ENCODE measurements at regions not wholly inside any gene's neighbourhood (a gene's known extent, or its start where the extent isn't known, plus 50 kb on each side); places are given as distances from the start of the nearest gene placed in this dataset.

DNA sequence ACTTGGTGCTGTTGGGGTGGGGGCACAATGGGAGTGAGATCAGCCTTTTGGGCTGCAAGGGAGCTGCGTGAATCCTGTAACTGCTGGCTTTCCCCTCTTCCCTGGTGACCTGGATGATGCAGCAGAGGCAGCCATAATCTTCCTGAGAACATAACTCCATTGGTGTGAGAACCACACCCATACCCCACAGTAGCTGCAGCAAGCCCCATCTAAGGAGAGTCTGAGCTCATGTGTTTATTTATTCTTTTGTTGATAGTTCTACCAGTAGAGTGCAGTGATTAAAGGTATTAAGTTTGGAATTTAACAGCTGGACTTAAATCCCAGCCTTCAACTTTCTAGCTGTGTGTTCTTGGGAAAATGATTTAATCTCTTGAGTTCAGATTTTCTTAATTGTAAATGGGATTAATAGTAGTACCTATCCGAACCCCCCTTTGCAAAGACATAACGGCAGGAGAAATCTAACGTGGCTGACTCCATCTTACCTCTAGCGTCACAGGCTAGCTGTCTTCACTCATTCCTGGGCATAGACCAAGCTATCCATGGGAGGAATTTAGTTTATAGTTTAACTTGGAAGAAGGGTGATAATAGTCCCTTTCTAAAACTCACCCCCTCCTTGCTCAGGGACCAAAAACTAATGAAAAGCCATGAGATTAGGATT is 385.0 kb upstream of the DDI1 start:
- H3K4me3 ChIP-seq (replicated peaks; ENCODE audit: low read depth, low read length): no peak overlapping the region

GRCh38 chr11:103652013-103652412 is 384.4 kb upstream of the DDI1 start:
- no peak for DNase-seq (ENCODE audit: extremely low read depth, low read depth)
- no peak overlapping the region for H3K4me3 ChIP-seq (replicated peaks; ENCODE audit: low read depth, low read length)
- TF ChIP-seq CTCF (IDR thresholded peaks at IDR 0.05; ENCODE audit: low read depth, low read length, missing control alignments): no peak

More for the DNA sequence above, 385.0 kb upstream of the DDI1 start:
- no peak for DNase-seq (ENCODE audit: extremely low read depth, low read depth)
- TF ChIP-seq CTCF (IDR thresholded peaks at IDR 0.05; ENCODE audit: low read depth, low read length, missing control alignments): no peak

DNA sequence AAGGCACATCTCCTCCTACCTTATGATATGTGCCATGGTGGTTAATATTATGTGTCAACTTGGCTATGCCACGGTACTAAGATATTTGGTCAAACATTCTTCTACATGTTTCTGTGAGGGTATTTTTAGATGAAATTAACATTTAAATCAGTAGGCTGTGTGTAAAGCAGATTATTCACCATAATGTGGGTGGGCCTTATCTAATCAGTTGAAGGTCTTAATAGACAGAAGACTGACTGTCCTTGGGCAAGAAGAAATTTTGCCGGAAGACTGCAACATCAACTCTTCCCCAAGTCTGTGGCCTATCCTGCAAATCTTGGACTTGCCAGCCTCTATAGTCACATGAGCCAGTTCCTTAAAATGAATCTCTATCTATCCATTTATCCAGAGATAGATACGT is 380.1 kb upstream of the DDI1 start:
- no peak overlapping the region for H3K4me3 ChIP-seq (replicated peaks; ENCODE audit: low read depth, low read length)
- TF ChIP-seq CTCF (IDR thresholded peaks at IDR 0.05; ENCODE audit: low read depth, low read length, missing control alignments): no peak
- DNase-seq (ENCODE audit: extremely low read depth, low read depth): no peak

DNA sequence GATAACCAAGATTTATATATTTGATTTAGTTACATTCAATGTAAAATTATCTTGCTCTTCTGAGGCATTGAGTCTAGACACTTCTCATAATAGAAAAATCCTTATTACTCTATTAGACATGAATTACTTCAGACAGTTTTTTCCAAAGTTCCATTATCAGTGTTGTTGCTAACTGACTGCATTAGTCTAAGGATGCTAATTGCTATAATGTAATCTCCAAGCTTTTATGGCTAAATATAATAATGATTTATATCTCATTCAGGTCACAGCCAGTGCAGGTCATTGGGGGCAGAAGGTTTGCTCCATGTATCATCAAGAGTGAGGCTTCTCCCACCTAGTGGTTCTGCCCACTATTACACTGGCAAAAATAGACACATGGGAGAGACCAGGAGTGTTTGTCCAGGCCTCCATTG is 377.2 kb upstream of the DDI1 start:
- DNase-seq (ENCODE audit: extremely low read depth, low read depth): no peak
- H3K4me3 ChIP-seq (replicated peaks; ENCODE audit: low read depth, low read length): no peak overlapping the region
- peak; percentile 42 for TF ChIP-seq CTCF (IDR thresholded peaks at IDR 0.05; ENCODE audit: low read depth, low read length, missing control alignments)

- H3K4me3 ChIP-seq (replicated peaks; ENCODE audit: low read depth, low read length): no peak overlapping the region
- TF ChIP-seq CTCF (IDR thresholded peaks at IDR 0.05; ENCODE audit: low read depth, low read length, missing control alignments): no peak
- DNase-seq (ENCODE audit: extremely low read depth, low read depth): no peak
Observed at GRCh38 chr11:103659743-103660142, 376.7 kb upstream of the DDI1 start.

GRCh38 chr11:103661185-103661584 is 375.3 kb upstream of the DDI1 start:
- DNase-seq (ENCODE audit: extremely low read depth, low read depth): no peak
- no peak for TF ChIP-seq CTCF (IDR thresholded peaks at IDR 0.05; ENCODE audit: low read depth, low read length, missing control alignments)
- no peak overlapping the region for H3K4me3 ChIP-seq (replicated peaks; ENCODE audit: low read depth, low read length)

DNA sequence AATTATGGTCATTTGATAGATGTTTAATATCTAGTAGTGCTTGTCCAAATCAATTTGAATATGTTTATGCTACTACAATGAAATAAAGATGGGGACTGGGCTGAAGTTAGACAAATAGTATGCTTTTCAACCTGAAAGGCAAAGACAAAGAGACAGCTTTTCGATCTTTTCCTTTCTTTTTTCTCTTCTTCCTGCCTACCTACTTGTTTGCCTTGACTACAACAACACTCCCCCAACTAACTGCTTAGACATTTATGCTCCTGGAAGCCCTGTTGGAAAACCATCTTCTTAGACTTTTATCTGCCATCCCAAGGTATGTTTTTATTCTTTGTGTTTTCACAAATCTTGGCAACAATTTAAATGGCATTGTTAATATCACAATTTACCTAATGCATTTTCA is 374.4 kb upstream of the DDI1 start:
- DNase-seq (ENCODE audit: extremely low read depth, low read depth): no peak
- no peak for TF ChIP-seq CTCF (IDR thresholded peaks at IDR 0.05; ENCODE audit: low read depth, low read length, missing control alignments)
- H3K4me3 ChIP-seq (replicated peaks; ENCODE audit: low read depth, low read length): no peak overlapping the region

All from HFF-Myc (cell line).